Nephron (organoid): ENCODE measurements at regions not wholly inside any gene's neighbourhood (a gene's known extent, or its start where the extent isn't known, plus 50 kb on each side); places are given as distances from the start of the nearest gene placed in this dataset.

Source experiments
- H3K27ac Mint-ChIP-seq, 3 experiments: 2 replicates each; pipeline ENCODE4 v1.8.0; 2020; ENCODE audit warnings: mixed read lengths in 3 of 3, mild to moderate bottlenecking in 2 of 3, moderate library complexity in 1 of 3
- H3K27me3 Mint-ChIP-seq: 2 replicates; pipeline ENCODE4 v1.8.0; 2021; ENCODE audit warnings: low read depth, mild to moderate bottlenecking, moderate library complexity, mixed read lengths
- H3K36me3 Mint-ChIP-seq: 2 replicates; pipeline ENCODE4 v1.8.0; 2020; ENCODE audit warnings: low read depth, mixed read lengths
- H3K4me1 Mint-ChIP-seq: 2 replicates; pipeline ENCODE4 v1.8.0; 2020; ENCODE audit warnings: mixed read lengths
- H3K4me3 Mint-ChIP-seq, 3 experiments: 2 replicates each; pipeline ENCODE4 v1.8.0; 2020; ENCODE audit warnings: mild to moderate bottlenecking in 3 of 3, mixed read lengths in 3 of 3, moderate library complexity in 2 of 3
- H3K9me3 Mint-ChIP-seq: 2 replicates; pipeline ENCODE4 v1.8.0; 2020; ENCODE audit warnings: mixed read lengths
- CTCF ChIP-seq, 3 experiments: fragments of 200-600 bp; sonication (generic); IDR thresholded peaks; one replicate each; pipeline ENCODE4 v1.5.0; 2021; ENCODE audit warnings: antibody characterized with exemption in 3 of 3; ENCODE audit not compliant: unreplicated experiment in 3 of 3

GRCh38 chr9:118316831-118317343, 612.7 kb downstream of the TLR4 start:
- Mint-ChIP-seq H3K9me3 (no peaks in the 10 kb centered on the region), H3K4me1 (no peaks in the 10 kb centered on the region), H3K27ac (no peak overlapping the region), H3K4me3 (no peak overlapping the region), H3K36me3 (no peaks in the 10 kb centered on the region), H3K27me3 (no peaks in the 10 kb centered on the region)
- TF ChIP-seq CTCF (IDR thresholded peaks at IDR 0.05; ENCODE audit: unreplicated experiment in 3 of 3) = no peak

GRCh38 chr9:118318770-118319431, 614.7 kb downstream of the TLR4 start:
- no peaks in the 10 kb centered on the region for H3K4me1 Mint-ChIP-seq
- H3K27me3 Mint-ChIP-seq = no peaks in the 10 kb centered on the region
- no peak for TF ChIP-seq CTCF (IDR thresholded peaks at IDR 0.05; ENCODE audit: unreplicated experiment in 3 of 3)
- no peaks in the 10 kb centered on the region for H3K36me3 Mint-ChIP-seq
- no peak overlapping the region for H3K27ac Mint-ChIP-seq
- no peak overlapping the region for H3K4me3 Mint-ChIP-seq
- H3K9me3 Mint-ChIP-seq = no peaks in the 10 kb centered on the region

- H3K4me3 Mint-ChIP-seq = no peak overlapping the region
- no peaks in the 10 kb centered on the region for H3K27me3 Mint-ChIP-seq
- no peak for TF ChIP-seq CTCF (IDR thresholded peaks at IDR 0.05; ENCODE audit: unreplicated experiment in 3 of 3)
- no peaks in the 10 kb centered on the region for H3K4me1 Mint-ChIP-seq
- no peaks in the 10 kb centered on the region for H3K9me3 Mint-ChIP-seq
- H3K36me3 Mint-ChIP-seq = no peaks in the 10 kb centered on the region
- H3K27ac Mint-ChIP-seq = no peak overlapping the region
Measured at GRCh38 chr9:118321788-118322187, 617.6 kb downstream of the TLR4 start.

GRCh38 chr9:118324706-118325105, 620.5 kb downstream of the TLR4 start:
- H3K27me3 Mint-ChIP-seq = no peaks in the 10 kb centered on the region
- no peaks in the 10 kb centered on the region for H3K36me3 Mint-ChIP-seq
- no peaks in the 10 kb centered on the region for H3K9me3 Mint-ChIP-seq
- H3K27ac Mint-ChIP-seq = no peak overlapping the region
- H3K4me3 Mint-ChIP-seq = no peak overlapping the region
- no peaks in the 10 kb centered on the region for H3K4me1 Mint-ChIP-seq
- TF ChIP-seq CTCF (IDR thresholded peaks at IDR 0.05; ENCODE audit: unreplicated experiment in 3 of 3) = no peak

- Mint-ChIP-seq H3K4me1 (no peaks in the 10 kb centered on the region), H3K27me3 (no peaks in the 10 kb centered on the region), H3K9me3 (no peaks in the 10 kb centered on the region), H3K36me3 (no peaks in the 10 kb centered on the region), H3K4me3 (no peak overlapping the region), H3K27ac (no peak overlapping the region)
- no peak for TF ChIP-seq CTCF (IDR thresholded peaks at IDR 0.05; ENCODE audit: unreplicated experiment in 3 of 3)
Measured at GRCh38 chr9:118325757-118326156, 621.6 kb downstream of the TLR4 start.

GRCh38 chr9:118326326-118326725, 622.1 kb downstream of the TLR4 start:
- no peak for TF ChIP-seq CTCF (IDR thresholded peaks at IDR 0.05; ENCODE audit: unreplicated experiment in 3 of 3)
- no peak overlapping the region for H3K27ac Mint-ChIP-seq
- H3K27me3 Mint-ChIP-seq = no peaks in the 10 kb centered on the region
- H3K9me3 Mint-ChIP-seq = no peaks in the 10 kb centered on the region
- H3K4me3 Mint-ChIP-seq = no peak overlapping the region
- no peaks in the 10 kb centered on the region for H3K4me1 Mint-ChIP-seq
- no peaks in the 10 kb centered on the region for H3K36me3 Mint-ChIP-seq
